Gastrocnemius medialis (tissue), 4 donors: ENCODE measurements at regions not wholly inside any gene's neighbourhood (a gene's known extent, or its start where the extent isn't known, plus 50 kb on each side); places are given as distances from the start of the nearest gene placed in this dataset.
A peak's percentile ranks its signal among the peaks of the same experiment; 100 is the strongest.

ENCODE experiments used
- ATAC-seq, 2 donors: fragments of 150-250 bp; one replicate each; pipeline ENCODE4 v1.9.1; 2016
- DNase-seq, 2 donors: peaks; one replicate each; pipeline ENCODE4 v3.0.0-alpha.2; 2019
- H3K27ac ChIP-seq, 4 donors: fragments of 200-600 bp; sonication (generic); 1 replicate in 1 of 4; 2 replicates in 3 of 4; pipeline ENCODE4 v1.5.1; 2016 to 2018; ENCODE audit warnings: mild to moderate bottlenecking in 2 of 4, moderate library complexity in 1 of 4
- H3K27me3 ChIP-seq, 3 donors: fragments of 200-600 bp; sonication (generic) in 2 of 3; 1 replicate in 1 of 3; 2 replicates in 2 of 3; pipeline versions ENCODE4 v1.5.1 to v1.6.0; 2016 to 2019; ENCODE audit warnings: mild to moderate bottlenecking in 1 of 3, moderate library complexity in 1 of 3
- H3K36me3 ChIP-seq, 2 donors: fragments of 200-600 bp; sonication (generic) in 1 of 2; one replicate each; pipeline ENCODE4 v1.5.1; 2017 to 2018
- H3K4me1 ChIP-seq, 2 donors: fragments of 200-600 bp; sonication (generic) in 1 of 2; one replicate each; pipeline ENCODE4 v1.5.1; 2016 to 2017; ENCODE audit warnings: mild to moderate bottlenecking in 2 of 2
- H3K4me3 ChIP-seq, 4 donors: fragments of 200-600 bp; sonication (generic) in 3 of 4; 1 replicate in 1 of 4; 2 replicates in 3 of 4; pipeline ENCODE4 v1.5.1; 2016 to 2019; ENCODE audit warnings: mild to moderate bottlenecking in 2 of 4
- H3K9me3 ChIP-seq, 3 donors: fragments of 200-600 bp; sonication (generic) in 2 of 3; 1 replicate in 1 of 3; 2 replicates in 2 of 3; pipeline ENCODE4 v1.5.1; 2016 to 2019
- POLR2A ChIP-seq, 2 donors: fragments of 450-650 bp; IDR thresholded peaks; one replicate each; pipeline ENCODE4 v1.6.1; 2017; ENCODE audit warnings: antibody characterized with exemption in 2 of 2, mild to moderate bottlenecking in 2 of 2, moderate library complexity in 2 of 2
- in situ Hi-C, 4 donors: fragments of 200-750 bp; cut with MboI; loops; one replicate each; pipeline versions ENCODE4 v1.15.0 to v1.8.0; 2017; ENCODE audit warnings: low sequenced_read_pairs in 4 of 4
- intact Hi-C: fragments of 100-400 bp; cut with DNase I; formaldehyde crosslinking; loops from one replicate; pipeline ENCODE4 v1.15.1; 2023; ENCODE audit warnings: low total_unique reads
- TF ChIP-seq, protein P1 (sequence below), 5 experiments: fragments of 450-650 bp in 3 of 5; fragments of 200-600 bp in 2 of 5; sonication (generic) in 2 of 5; IDR thresholded peaks in 4 of 5; conservative IDR thresholded peaks in 1 of 5; 1 replicate in 4 of 5; 2 replicates in 1 of 5; pipeline ENCODE4 v1.5.1; 2016 to 2019; ENCODE audit warnings: antibody characterized with exemption in 5 of 5, mild to moderate bottlenecking in 3 of 5, moderate library complexity in 3 of 5

DNA sequence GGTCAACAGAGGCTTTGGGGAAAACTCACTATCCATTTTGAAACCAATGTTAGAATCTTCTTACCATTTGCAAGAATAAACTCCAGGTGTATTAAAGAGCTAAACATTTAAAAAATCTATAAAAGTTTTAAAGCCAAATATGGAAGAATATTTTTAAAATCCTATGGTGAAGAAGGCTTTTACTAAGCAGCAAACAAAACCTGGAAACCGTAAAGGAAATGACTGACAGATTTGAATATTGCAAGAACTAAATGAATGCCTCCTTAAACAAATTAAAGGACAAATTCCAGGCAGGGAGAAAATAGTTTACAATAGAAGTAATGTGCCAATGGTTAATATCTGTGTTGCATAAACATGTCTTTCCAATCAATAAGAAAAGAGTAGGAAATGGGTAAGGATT is 68.1 kb downstream of the KLF15 start:
- Histone ChIP-seq H3K4me1 (peaks cover 18 to 19% of the 10 kb centered on the region in 2 donors), H3K27ac (peak overlapping the region; percentile 85 to 93 (median 90)), H3K27me3 (no peaks in the 10 kb centered on the region), H3K4me3 (no peak overlapping the region), H3K36me3 (no peaks in the 10 kb centered on the region), H3K9me3 (no peaks in the 10 kb centered on the region)
- in situ Hi-C loops: no loop called here
- TF ChIP-seq, protein P1, sequence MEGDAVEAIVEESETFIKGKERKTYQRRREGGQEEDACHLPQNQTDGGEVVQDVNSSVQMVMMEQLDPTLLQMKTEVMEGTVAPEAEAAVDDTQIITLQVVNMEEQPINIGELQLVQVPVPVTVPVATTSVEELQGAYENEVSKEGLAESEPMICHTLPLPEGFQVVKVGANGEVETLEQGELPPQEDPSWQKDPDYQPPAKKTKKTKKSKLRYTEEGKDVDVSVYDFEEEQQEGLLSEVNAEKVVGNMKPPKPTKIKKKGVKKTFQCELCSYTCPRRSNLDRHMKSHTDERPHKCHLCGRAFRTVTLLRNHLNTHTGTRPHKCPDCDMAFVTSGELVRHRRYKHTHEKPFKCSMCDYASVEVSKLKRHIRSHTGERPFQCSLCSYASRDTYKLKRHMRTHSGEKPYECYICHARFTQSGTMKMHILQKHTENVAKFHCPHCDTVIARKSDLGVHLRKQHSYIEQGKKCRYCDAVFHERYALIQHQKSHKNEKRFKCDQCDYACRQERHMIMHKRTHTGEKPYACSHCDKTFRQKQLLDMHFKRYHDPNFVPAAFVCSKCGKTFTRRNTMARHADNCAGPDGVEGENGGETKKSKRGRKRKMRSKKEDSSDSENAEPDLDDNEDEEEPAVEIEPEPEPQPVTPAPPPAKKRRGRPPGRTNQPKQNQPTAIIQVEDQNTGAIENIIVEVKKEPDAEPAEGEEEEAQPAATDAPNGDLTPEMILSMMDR (IDR thresholded peaks at IDR 0.05 in 4 of 5, conservative IDR thresholded peaks at IDR 0.05 in 1 of 5): no peak
- TF ChIP-seq POLR2A (IDR thresholded peaks at IDR 0.05): no peak
- intact Hi-C loops: loop anchor here (2.0 kb wide), 1 partner anchor 68 kb away; the partner anchor contains the start of gene KLF15
- DNase-seq (no peak), ATAC-seq (no peak)

DNA sequence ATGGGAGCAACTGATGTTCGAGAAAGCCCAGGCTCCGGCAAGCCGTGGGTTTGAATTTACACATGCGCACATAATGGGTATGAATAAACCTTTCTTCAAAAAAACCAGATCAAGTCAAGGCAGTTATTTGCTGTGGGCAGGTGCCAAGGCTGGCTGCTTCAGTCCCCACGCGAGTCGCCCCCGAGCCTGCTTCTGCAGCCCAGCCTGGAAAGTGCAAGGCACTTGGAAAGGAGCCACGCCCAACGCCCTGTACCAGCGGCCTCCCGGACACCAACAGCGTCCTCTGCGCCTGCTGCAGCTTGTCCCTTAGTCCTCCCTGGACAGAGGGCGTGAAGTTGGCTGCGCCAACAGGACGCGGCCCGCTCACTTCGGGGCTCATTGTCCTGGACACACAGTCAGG is 68.9 kb downstream of the KLF15 start:
- in situ Hi-C loops (no loop called here), intact Hi-C loops (loop anchor here (2.0 kb wide), 1 partner anchor 68 kb away; the partner anchor contains the start of gene KLF15)
- DNase-seq (peak; percentile 62 to 82), ATAC-seq (peak; percentile 61 to 72)
- TF ChIP-seq, protein P1 (IDR thresholded peaks at IDR 0.05 in 4 of 5, conservative IDR thresholded peaks at IDR 0.05 in 1 of 5): no peak
- no peak for TF ChIP-seq POLR2A (IDR thresholded peaks at IDR 0.05)
- H3K27ac ChIP-seq: peak overlapping the region; percentile 85 to 93 (median 90)
- H3K4me1 ChIP-seq: peaks cover 18 to 19% of the 10 kb centered on the region in 2 donors
- H3K9me3 ChIP-seq: no peaks in the 10 kb centered on the region
- H3K36me3 ChIP-seq: no peaks in the 10 kb centered on the region
- H3K4me3 ChIP-seq: peak overlapping the region; percentile 55 to 65 (median 58)
- no peaks in the 10 kb centered on the region for H3K27me3 ChIP-seq

DNA sequence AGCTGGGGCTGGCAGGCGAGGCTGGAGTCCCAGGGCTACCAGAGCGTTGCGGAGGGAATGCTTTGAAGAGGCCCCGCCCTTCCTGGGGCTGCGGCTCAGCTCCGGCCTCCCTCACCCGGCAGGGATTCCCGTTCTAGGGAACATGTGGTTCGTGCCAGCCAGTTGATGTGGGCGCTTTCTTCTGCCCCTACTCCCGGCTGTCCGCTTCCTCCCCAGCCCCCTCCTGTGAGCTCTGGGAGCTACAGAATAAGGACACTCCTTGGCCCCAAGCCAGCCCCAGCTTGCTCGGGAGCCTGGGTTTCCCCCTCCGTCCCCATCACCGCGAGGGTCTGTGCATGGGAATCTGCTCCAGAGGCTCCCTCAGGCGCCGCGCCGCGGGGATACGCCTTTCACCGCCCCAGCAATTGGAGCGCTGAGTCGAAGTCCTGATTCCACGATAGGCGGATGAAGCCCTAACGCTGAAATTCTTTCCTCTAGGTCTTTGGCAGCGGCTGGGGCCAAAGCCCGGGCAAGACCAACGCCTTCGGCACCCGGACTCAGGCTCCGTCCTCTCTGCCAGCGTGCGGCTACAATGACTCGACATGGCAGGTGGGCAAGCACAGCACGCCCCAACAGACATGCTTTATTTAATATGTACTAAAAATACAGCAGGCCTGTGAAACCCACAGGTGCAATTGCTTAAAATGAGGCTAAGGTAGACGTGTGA is 69.5 kb downstream of the KLF15 start:
- DNase-seq: peak; percentile 67 to 79
- peak; percentile 38 to 41 for TF ChIP-seq POLR2A (IDR thresholded peaks at IDR 0.05)
- TF ChIP-seq, protein P1 (IDR thresholded peaks at IDR 0.05 in 4 of 5, conservative IDR thresholded peaks at IDR 0.05 in 1 of 5): no peak
- no peaks in the 10 kb centered on the region for H3K36me3 ChIP-seq
- H3K4me3 ChIP-seq: peak overlapping the region; percentile 55 to 65 (median 58)
- H3K9me3 ChIP-seq: no peaks in the 10 kb centered on the region
- ATAC-seq: peak; percentile 80 to 81
- peak overlapping the region; percentile 85 to 93 (median 90) for H3K27ac ChIP-seq
- intact Hi-C loops: loop anchor here (1.0 to 2.0 kb wide), 2 partner anchors 17 to 69 kb away; partner anchors contain the start of gene KLF15
- no peaks in the 10 kb centered on the region for H3K27me3 ChIP-seq
- in situ Hi-C loops: no loop called here
- H3K4me1 ChIP-seq: peaks cover 18 to 19% of the 10 kb centered on the region in 2 donors

DNA sequence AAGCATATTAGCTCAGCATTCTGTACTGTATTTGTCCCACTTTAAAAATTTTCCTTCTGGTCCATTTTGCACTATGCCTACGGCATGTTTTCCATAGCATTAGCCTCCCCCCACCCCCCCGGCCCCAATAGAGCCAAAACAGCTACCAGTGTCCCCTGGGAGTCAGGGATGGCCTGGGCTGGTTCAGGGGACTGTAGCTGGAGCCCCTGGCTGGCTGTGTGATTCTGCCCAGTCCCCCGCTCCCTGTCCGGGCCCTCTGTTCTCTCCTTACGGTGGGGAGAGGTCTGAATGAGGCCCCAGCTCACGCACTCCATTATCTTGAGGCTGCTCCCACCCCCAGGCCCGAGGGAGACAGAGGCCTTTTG is 70.1 kb downstream of the KLF15 start:
- intact Hi-C loops: loop anchor here (1.0 kb wide), 1 partner anchor 17 kb away; no protein-coding TSS in a partner anchor
- ATAC-seq: no peak

More for the DNA sequence above, 70.1 kb downstream of the KLF15 start:
- H3K4me3 ChIP-seq: peak overlapping the region; percentile 55 to 65 (median 58)
- in situ Hi-C loops: no loop called here
- H3K4me1 ChIP-seq: peaks cover 18 to 19% of the 10 kb centered on the region in 2 donors
- no peaks in the 10 kb centered on the region for H3K9me3 ChIP-seq
- H3K27me3 ChIP-seq: no peaks in the 10 kb centered on the region
- H3K36me3 ChIP-seq: no peaks in the 10 kb centered on the region
- H3K27ac ChIP-seq: peak overlapping the region; percentile 85 to 93 (median 90)
- TF ChIP-seq POLR2A (IDR thresholded peaks at IDR 0.05): no peak
- TF ChIP-seq, protein P1 (IDR thresholded peaks at IDR 0.05 in 4 of 5, conservative IDR thresholded peaks at IDR 0.05 in 1 of 5): no peak
- no peak for DNase-seq
